Stimulated activated naive CD8-positive, alpha-beta T cell treated with anti-CD3 and anti-CD28 coated beads, Interleukin-15, amount 100 ng/mL, for 72 hours (primary cell): ENCODE measurements at regions not wholly inside any gene's neighbourhood (a gene's known extent, or its start where the extent isn't known, plus 50 kb on each side); places are given as distances from the start of the nearest gene placed in this dataset.
"Not testable (repeated sequence)": the region's sequence is repeated elsewhere in the genome, so short reads cannot be mapped to it uniquely, and the experiment has no call there.

Experiments
- ATAC-seq: fragments of 150-1000 bp; cut with Tn5 transposase; 2 replicates; pipeline ENCODE4 v1.10.0; 2021; ENCODE audit warnings: mild to moderate bottlenecking, moderate library complexity
- DNase-seq, 2 donors: peaks; one replicate each; pipeline ENCODE4 v3.0.0; 2021 to 2022
- H3K27ac Mint-ChIP-seq, 2 donors: one replicate each; pipeline ENCODE4 v1.8.0; 2022; ENCODE audit warnings: mild to moderate bottlenecking in 2 of 2, mixed read lengths in 2 of 2, moderate library complexity in 2 of 2
- H3K27me3 Mint-ChIP-seq: one replicate; pipeline ENCODE4 v1.8.0; 2022; ENCODE audit warnings: mixed read lengths
- H3K4me1 Mint-ChIP-seq: one replicate; pipeline ENCODE4 v1.8.0; 2022; ENCODE audit warnings: mild to moderate bottlenecking, mixed read lengths
- H3K4me3 Mint-ChIP-seq, 2 donors: one replicate each; pipeline ENCODE4 v1.8.0; 2022; ENCODE audit warnings: mild to moderate bottlenecking in 2 of 2, mixed read lengths in 2 of 2, moderate library complexity in 1 of 2
- H3K9me3 Mint-ChIP-seq, 2 donors: one replicate each; pipeline ENCODE4 v1.8.0; 2022; ENCODE audit warnings: mixed read lengths in 2 of 2

DNA sequence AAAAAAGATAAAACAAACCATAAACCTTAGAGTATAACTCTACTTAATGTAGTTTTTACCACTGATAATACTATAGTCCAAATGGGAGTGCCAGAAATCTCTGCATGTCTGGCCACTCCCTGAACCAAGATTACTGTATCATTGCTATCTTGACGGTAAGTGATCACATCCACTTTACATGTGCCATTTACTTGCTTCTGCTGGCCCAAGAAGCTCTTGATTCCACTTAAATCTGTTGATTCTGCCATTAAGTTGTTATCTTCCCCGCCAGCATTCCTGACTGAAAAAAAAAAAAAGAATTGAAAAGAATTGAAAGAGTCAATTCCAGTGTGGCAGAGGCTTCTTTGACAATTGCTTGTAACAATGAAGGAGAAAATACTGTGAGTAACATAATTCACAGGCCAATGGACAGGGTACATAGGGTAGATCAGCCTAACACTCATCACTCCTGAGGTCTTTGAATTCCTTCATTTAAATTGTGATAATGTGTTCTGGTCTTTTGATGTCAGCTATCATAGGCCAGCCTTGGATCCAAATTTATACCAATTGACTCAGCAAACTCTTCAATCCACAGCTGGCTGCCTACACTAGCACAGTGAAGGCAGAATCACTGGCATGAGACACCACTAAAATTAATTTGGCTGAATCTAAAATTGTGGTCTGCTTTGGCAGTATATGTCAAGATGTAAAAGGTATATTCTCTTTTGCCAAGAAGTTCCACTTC, 665.2 kb upstream of the FLRT2 start:
- Mint-ChIP-seq H3K4me1 (no peaks in the 10 kb centered on the region), H3K9me3 (peaks cover 7 to 10% of the 10 kb centered on the region in 2 donors), H3K27me3 (no peaks in the 10 kb centered on the region), H3K4me3 (no peak overlapping the region), H3K27ac (no peak overlapping the region)
- DNase-seq (no peak), ATAC-seq (no peak)

DNA sequence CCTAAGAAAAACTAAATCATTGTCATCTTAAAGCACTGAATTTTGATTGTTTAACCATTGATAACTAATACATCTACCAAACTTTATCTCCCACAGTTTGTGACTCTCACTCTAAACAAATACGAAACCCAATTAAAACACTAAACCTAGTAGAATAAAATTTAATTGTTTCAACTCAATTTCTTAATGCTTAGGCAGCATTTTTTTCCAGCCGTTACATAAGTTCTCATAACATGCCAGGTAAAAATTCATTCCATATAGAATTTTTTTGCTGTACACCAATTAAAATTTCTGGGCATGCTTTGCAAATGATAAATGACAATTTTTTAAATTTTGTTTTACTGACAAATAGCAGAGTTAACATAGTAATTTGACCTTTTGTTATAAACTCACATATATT, 658.2 kb upstream of the FLRT2 start:
- H3K27me3 Mint-ChIP-seq: no peaks in the 10 kb centered on the region

DNA sequence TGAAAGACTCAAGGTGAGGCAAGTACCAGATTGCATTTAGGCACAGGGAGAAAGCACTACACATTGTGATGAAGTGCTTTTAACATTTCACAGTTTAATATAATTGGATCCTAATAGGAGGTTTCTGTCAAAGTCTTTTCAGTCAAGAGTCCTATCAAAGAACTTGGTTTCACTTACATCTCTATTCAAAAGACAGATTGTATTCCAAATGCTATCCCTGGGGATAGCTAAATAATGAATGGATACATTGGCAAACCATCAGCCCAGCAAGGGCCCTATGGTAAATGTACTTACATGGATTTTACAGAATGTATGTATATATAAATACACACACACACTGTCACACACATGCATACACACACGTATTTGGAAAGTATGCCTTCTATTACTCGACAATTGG, 655.5 kb upstream of the FLRT2 start:
- no peaks in the 10 kb centered on the region for H3K4me1 Mint-ChIP-seq
- DNase-seq: no peak
- ATAC-seq: no peak
- H3K27ac Mint-ChIP-seq: no peak overlapping the region
- H3K27me3 Mint-ChIP-seq: no peaks in the 10 kb centered on the region
- H3K9me3 Mint-ChIP-seq: peaks cover 0 to 16% of the 10 kb centered on the region in 2 donors
- no peak overlapping the region for H3K4me3 Mint-ChIP-seq

More for the DNA sequence above, 658.2 kb upstream of the FLRT2 start:
- Mint-ChIP-seq H3K4me1 (no peaks in the 10 kb centered on the region), H3K4me3 (no peak overlapping the region), H3K9me3 (peaks cover 0 to 11% of the 10 kb centered on the region in 2 donors), H3K27ac (no peak overlapping the region)
- ATAC-seq (no peak), DNase-seq (no peak)

DNA sequence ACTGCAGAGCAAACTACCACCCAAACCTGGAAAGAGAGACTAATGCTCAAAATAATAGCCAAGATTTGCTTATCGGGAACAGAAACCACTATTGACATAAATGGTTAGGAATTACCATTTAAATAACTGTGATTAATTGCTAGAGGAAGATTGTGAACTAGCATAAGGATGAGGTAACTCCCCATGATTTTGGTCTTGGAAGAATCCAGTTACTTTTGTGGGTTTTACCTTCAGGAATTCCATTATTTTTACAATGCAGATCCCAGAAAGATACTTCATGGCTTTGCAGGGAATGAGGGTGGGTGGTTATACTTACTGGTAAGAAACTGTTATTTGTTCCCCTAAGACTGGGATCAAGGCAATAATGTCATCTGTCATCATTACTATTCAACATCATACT, 652.9 kb upstream of the FLRT2 start:
- Mint-ChIP-seq H3K4me1 (no peaks in the 10 kb centered on the region), H3K27me3 (no peaks in the 10 kb centered on the region), H3K27ac (no peak overlapping the region), H3K4me3 (no peak overlapping the region), H3K9me3 (peaks cover 0 to 10% of the 10 kb centered on the region in 2 donors)
- DNase-seq (no peak), ATAC-seq (no peak)

DNA sequence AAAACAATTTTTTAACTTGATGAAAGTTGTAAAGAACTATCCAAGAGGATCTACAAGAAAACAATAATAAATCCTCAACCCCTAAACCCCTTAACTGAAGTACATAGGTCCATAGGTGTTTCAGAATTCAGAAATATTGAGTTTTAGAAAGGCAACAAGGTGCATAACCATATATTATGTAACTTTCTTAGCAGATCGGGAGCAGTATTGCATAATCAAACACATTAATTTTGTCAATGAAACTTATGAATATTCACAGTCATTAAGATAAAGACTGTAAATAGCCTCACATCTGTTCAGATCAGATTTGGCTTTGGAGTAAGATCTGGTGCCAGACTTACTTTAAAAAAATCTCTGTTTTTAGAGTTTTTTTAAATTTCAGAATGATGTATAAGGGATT, 647.1 kb upstream of the FLRT2 start:
- Mint-ChIP-seq H3K27ac (no peak overlapping the region), H3K27me3 (no peaks in the 10 kb centered on the region), H3K4me3 (no peak overlapping the region), H3K4me1 (no peaks in the 10 kb centered on the region), H3K9me3 (peaks cover 5 to 20% of the 10 kb centered on the region in 2 donors)
- DNase-seq (no peak), ATAC-seq (no peak)

DNA sequence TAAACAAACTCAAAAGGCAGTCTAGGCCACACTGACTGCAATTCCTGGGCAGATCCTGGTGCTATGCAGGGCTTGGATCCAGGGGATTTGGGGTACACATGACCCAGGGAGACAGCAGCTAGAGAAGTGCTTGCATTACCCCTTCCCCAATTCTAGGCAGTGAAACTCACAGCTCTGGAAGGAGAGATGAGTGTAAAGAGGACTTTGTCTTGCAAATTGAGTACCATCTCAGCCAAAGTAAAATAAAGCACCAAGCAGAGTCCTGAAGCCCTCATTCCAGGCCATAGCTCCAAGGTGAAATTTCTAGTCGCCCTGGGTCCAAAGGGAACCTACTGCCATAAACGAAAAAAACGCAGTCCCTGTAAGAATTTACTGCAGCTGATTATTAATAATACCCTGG, 644.9 kb upstream of the FLRT2 start:
- Mint-ChIP-seq H3K4me3 (no peak overlapping the region), H3K9me3 (peaks cover 8 to 36% of the 10 kb centered on the region in 2 donors), H3K27me3 (no peaks in the 10 kb centered on the region), H3K4me1 (no peaks in the 10 kb centered on the region), H3K27ac (no peak overlapping the region)
- no peak for DNase-seq
- ATAC-seq: no peak

DNA sequence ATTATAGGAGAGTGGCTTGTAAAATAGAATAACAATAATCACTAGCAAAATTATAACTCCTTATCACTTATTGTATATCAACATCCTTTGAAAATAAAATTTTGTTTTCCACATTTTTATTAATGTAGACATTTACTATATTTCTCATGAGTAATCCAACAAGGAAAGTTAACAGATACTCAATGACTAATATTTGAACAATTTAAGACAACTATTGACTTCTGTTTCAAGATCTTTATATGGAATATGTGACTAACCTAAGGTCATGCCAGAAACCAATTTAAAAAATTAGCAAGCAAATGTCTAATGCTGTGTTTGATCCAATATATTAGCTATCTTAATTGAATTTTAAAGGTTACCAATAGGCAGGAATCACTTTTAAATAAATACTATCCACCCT, 638.5 kb upstream of the FLRT2 start:
- H3K27me3 Mint-ChIP-seq: no peaks in the 10 kb centered on the region
- H3K9me3 Mint-ChIP-seq: peaks cover 9 to 29% of the 10 kb centered on the region in 2 donors
- H3K4me3 Mint-ChIP-seq: no peak overlapping the region
- no peaks in the 10 kb centered on the region for H3K4me1 Mint-ChIP-seq
- H3K27ac Mint-ChIP-seq: no peak overlapping the region
- ATAC-seq (no peak), DNase-seq (no peak)

DNA sequence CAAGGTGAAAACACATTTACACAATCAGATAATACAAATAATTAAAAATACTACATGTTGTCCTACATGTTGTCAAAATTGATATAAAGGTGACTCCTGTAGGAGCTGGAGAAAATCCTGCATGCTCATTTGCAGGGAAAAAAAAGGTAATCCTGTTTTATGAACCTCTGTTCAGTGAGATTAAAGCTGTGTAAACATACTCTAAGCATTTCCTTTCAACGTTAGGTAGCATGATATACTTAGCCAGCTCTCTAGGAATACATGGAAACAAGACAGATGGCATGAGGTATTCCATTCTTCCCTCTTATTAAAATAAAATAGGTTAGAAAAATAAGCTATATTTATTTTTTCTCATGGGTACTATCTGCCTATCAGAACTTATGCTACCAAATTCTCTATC, 635.7 kb upstream of the FLRT2 start:
- Mint-ChIP-seq H3K27me3 (no peaks in the 10 kb centered on the region), H3K27ac (no peak overlapping the region), H3K4me1 (no peaks in the 10 kb centered on the region), H3K4me3 (no peak overlapping the region), H3K9me3 (peaks cover 19 to 32% of the 10 kb centered on the region in 2 donors)
- DNase-seq: no peak
- ATAC-seq: no peak

DNA sequence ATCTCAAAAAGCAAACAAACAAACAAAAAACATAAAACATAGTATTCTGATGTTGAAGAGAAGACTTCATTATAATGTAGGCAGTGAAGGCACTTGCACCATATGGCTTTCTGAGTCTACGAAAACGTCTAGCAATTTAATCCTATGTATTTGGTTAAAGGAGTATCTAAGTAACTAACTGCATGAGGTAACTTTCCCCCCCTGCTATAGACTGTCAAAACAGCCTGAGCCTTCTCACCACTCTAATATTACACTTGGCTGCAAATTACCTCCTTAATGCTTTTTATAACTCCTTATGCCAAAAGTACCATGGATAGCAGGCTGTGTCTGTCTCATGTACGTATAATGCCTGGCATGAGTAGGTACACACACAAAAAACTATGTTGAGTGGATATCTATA, 607.6 kb upstream of the FLRT2 start:
- Mint-ChIP-seq H3K9me3 (peaks cover 5 to 15% of the 10 kb centered on the region in 2 donors), H3K4me3 (no peak overlapping the region), H3K4me1 (no peaks in the 10 kb centered on the region), H3K27ac (no peak overlapping the region), H3K27me3 (no peaks in the 10 kb centered on the region)
- DNase-seq (no peak), ATAC-seq (no peak)

DNA sequence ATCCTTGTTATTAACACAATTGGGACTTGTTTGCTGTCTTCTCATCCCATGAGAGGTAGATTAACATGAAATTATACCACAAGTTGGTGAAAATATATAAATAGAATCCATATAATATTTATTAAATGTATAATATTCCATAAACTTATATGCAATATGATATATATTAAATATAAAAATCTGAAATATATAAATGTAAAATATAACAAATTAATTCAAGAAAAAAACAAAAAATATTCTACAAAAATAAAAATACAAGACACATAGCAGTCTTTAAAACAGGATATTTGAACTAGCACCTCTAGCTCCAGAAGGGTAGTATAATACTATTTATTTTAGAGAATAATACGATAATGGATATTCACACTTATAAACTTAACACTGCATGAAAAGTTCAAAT, 603.3 kb upstream of the FLRT2 start:
- ATAC-seq (no peak), DNase-seq (no peak)
- no peaks in the 10 kb centered on the region for H3K27me3 Mint-ChIP-seq
- H3K4me3 Mint-ChIP-seq: no peak overlapping the region
- no peaks in the 10 kb centered on the region for H3K4me1 Mint-ChIP-seq
- H3K9me3 Mint-ChIP-seq: peaks cover 0 to 9% of the 10 kb centered on the region in 2 donors
- H3K27ac Mint-ChIP-seq: no peak overlapping the region

DNA sequence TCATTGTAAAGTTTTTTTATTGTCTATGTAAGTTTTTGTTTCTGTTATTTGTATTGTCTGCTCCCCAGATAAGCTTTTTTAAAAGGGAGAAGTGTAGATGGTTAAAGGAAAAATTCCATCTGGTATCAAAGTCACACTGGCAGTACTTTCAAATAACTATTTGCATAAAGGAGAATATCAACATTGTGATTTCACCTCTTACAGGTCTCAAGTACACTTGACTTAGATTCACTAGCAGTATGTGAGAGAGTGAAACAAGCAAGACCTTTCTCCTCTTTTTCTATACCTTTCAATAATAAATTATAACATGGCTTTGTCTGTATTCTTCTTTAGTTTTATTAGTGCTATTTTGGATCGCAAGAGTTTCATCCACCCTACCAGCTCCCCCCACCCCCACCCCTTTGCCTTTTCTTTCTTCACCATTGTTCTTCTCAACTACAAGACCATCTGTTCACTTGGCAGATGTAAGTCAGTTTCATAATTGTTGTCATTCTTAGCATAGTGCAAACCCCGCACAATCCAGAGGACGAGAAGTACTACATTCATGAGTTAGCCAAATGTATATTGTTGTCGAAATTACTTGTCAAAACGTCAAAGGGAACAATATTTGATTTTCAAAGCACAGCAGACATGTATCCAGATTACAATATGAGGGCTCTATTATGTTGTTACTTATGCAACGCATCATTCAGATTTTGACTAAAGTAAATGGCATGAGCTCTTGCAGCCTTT, 602.7 kb upstream of the FLRT2 start:
- Mint-ChIP-seq H3K27ac (no peak overlapping the region), H3K4me3 (no peak overlapping the region), H3K9me3 (peaks cover 0 to 9% of the 10 kb centered on the region in 2 donors), H3K27me3 (no peaks in the 10 kb centered on the region), H3K4me1 (no peaks in the 10 kb centered on the region)
- DNase-seq (no peak), ATAC-seq (no peak)

DNA sequence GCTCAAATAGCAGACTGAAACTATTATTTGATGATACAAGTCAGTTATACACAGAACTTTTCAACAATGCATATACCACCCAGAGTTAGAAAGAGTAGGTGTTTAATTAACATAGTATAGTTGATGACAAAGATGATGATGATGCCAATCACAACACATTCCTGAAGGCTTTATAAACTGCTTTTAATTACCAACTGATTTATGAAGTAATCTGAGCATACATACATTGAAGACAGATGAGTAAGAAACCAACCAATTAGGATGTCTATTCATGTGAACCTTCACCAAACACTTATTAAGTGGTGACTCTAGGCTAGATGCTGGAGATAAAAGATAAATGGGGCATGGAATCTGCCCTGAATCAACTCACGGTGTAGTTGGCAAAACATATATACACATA, 600.9 kb upstream of the FLRT2 start:
- no peak overlapping the region for H3K27ac Mint-ChIP-seq

DNA sequence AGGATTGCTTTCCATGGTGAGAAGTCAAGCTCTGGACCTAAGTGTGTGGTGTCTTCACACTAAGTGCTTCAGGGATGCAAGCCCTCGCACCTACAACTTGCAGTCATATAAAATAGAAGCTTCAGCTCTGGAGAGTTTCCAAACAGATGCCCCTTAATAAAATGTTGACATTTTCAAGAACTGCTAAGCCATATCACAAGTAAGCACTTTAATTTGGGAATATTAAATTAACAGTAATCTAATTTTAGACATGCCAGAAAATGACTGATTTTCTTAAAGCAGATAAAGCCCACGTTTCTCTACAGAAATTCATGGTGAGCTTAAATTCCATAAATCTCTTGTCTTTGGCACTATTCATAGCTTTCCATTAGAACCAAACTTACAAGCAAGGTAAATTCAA, 600.1 kb upstream of the FLRT2 start:
- H3K27ac Mint-ChIP-seq: no peak overlapping the region
- H3K27me3 Mint-ChIP-seq: no peaks in the 10 kb centered on the region
- ATAC-seq (no peak), DNase-seq (no peak)
- no peak overlapping the region for H3K4me3 Mint-ChIP-seq
- H3K4me1 Mint-ChIP-seq: no peaks in the 10 kb centered on the region
- peaks cover 4 to 8% of the 10 kb centered on the region in 2 donors for H3K9me3 Mint-ChIP-seq

More for the DNA sequence above, 600.9 kb upstream of the FLRT2 start:
- no peaks in the 10 kb centered on the region for H3K27me3 Mint-ChIP-seq
- DNase-seq (no peak), ATAC-seq (no peak)
- no peak overlapping the region for H3K4me3 Mint-ChIP-seq
- H3K9me3 Mint-ChIP-seq: peaks cover 0 to 9% of the 10 kb centered on the region in 2 donors
- no peaks in the 10 kb centered on the region for H3K4me1 Mint-ChIP-seq

DNA sequence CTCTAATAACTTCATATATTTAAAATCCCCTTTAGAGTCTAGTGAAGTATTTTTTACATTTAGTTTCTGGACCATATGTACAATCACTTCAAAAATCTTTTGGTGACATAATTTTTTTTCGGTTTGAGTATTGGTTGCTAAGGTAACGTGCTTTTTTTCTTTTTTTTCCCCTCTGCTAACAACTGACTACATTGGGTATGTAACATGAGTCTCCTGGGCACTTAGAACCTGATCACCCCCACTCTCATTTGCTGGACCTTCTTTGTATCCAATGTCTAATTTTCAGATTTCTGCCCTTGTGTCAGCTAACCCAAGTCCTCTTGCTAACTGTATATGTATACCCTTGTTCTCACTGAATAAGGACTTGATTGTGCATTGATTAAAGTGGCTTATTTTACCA, 592.9 kb upstream of the FLRT2 start:
- H3K4me1 Mint-ChIP-seq: no peaks in the 10 kb centered on the region
- peaks cover 17 to 37% of the 10 kb centered on the region in 2 donors for H3K9me3 Mint-ChIP-seq
- ATAC-seq (no peak), DNase-seq (no peak)
- H3K27ac Mint-ChIP-seq: no peak overlapping the region
- H3K27me3 Mint-ChIP-seq: no peaks in the 10 kb centered on the region
- H3K4me3 Mint-ChIP-seq: no peak overlapping the region

DNA sequence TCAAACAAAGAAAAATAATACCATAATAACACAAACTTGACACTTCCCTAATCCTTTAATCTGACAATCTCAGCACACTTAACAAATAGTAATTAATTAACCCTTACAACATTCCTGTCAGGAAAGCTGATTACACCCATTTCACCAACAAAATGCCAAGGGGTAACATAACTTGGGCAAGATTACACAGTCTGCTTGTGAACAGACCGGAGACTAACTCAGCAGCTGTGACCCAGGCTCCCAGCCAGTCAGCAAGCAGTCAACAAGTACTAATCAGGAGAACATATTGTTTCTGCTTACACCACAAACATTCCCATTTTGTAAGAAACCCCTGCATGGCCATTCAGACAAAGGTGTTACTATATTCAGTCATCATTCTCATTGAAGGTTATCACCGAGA, 592.5 kb upstream of the FLRT2 start:
- Mint-ChIP-seq H3K9me3 (peaks cover 17 to 37% of the 10 kb centered on the region in 2 donors), H3K27me3 (no peaks in the 10 kb centered on the region), H3K4me1 (no peaks in the 10 kb centered on the region), H3K27ac (no peak overlapping the region), H3K4me3 (no peak overlapping the region)
- ATAC-seq (no peak), DNase-seq (no peak)

DNA sequence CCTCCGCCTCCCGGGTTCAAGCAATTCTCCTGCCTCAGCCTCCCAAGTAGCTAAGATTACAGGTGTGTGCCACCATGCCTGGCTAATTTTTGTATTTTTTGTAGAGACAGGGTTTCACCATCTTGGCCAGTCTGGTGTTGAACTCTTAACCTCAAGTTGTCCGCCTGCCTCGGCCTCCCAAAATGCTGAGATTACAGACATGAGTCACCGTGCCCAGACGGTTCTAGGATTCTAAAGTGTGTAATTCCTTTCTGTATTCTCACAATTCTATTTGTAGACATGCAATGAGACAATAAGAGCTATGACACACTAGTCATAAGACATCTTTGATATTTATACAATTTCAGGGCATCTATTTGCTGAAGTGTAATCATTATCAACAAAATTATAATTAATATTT, 585.0 kb upstream of the FLRT2 start:
- H3K27me3 Mint-ChIP-seq, H3K4me3 Mint-ChIP-seq, H3K9me3 Mint-ChIP-seq, DNase-seq, H3K4me1 Mint-ChIP-seq, ATAC-seq, H3K27ac Mint-ChIP-seq: not testable (repeated sequence)
